ENCODE measurements at regions not wholly inside any gene's neighbourhood (a gene's known extent, or its start where the extent isn't known, plus 50 kb on each side); places are given as distances from the start of the nearest gene placed in this dataset.

GRCh38 chr2:19839438-19839837 is 62.3 kb downstream of the TTC32 start:
- no peak for TF ChIP-seq CTCF (IDR thresholded peaks at IDR 0.05)
- TF ChIP-seq POLR2A (IDR thresholded peaks at IDR 0.05): no peak

All from upper lobe of left lung (tissue), 4 donors.